GM12878 (cell line): ENCODE measurements at regions not wholly inside any gene's neighbourhood (a gene's known extent, or its start where the extent isn't known, plus 50 kb on each side); places are given as distances from the start of the nearest gene placed in this dataset.
A peak's percentile ranks its signal among the peaks of the same experiment; 100 is the strongest.

Experiments
- ATAC-seq: fragments of 200-7000 bp; cut with Tn5 transposase; 3 replicates; pipeline ENCODE4 v1.9.1; 2020; ENCODE audit warnings: mild to moderate bottlenecking, moderate library complexity
- BruUV-seq: library from RNA; stranded (reverse); fragments of 400-500 nt; replicated peaks from 2 replicates; lab custom pipeline; 2021; lab: Mats Ljungman, UMichigan
- CTCF ChIA-PET: fragments of 300-600 bp; sonication (Branson Sonifier 250); formaldehyde crosslinking; extraction: SDS; loops from one replicate; lab custom pipeline; 2021; ENCODE audit warnings: inconsistent platforms; lab: Yijun Ruan, JAX
- POLR2A ChIA-PET: fragments of 350-600 bp; formaldehyde crosslinking; extraction: SDS; loops from one replicate; lab custom pipeline; 2021; ENCODE audit warnings: inconsistent platforms; lab: Charles Lee
- RAD21 ChIA-PET: fragments of 300-600 bp; sonication (Branson Sonifier 250); formaldehyde crosslinking; loops from one replicate; lab custom pipeline; 2023; ENCODE audit warnings: antibody characterized with exemption; ENCODE audit not compliant: unreplicated experiment; lab: Charles Lee
- SMC1A ChIA-PET: fragments of 300-600 bp; sonication (Branson Sonifier 250); formaldehyde crosslinking; loops from one replicate; lab custom pipeline; 2023; ENCODE audit not compliant: unreplicated experiment, uncharacterized antibody; lab: Charles Lee
- DNase-seq: peaks from one replicate; pipeline ENCODE4 v3.0.0-alpha.2; 2011; ENCODE audit warnings: low read depth, low spot score
- FAIRE-seq: peaks from 3 replicates; lab custom pipeline; 2011; peaks lifted over from hg19 to GRCh38; lab: Jason Lieb, UNC
- H2AFZ ChIP-seq: 2 replicates; pipeline ENCODE4 v1.6.0; 2011; ENCODE audit warnings: low read depth, low read length, control low read depth; ENCODE audit not compliant: control insufficient read depth
- H3K27ac ChIP-seq: 2 replicates; pipeline ENCODE4 v1.5.1; 2011; ENCODE audit warnings: control low read depth; ENCODE audit not compliant: control insufficient read depth, insufficient read depth
- H3K27me3 ChIP-seq, 2 experiments: replicated peaks in 1 of 2; 2 replicates each; pipeline versions ENCODE4 v1.6.0 to v1.6.1; 2011; ENCODE audit warnings: low read length in 1 of 2; ENCODE audit not compliant: control insufficient read depth in 2 of 2, insufficient read depth in 2 of 2
- H3K36me3 ChIP-seq, 2 experiments: 2 replicates each; pipeline ENCODE4 v1.5.1; 2011; ENCODE audit warnings: low read length in 1 of 2; ENCODE audit not compliant: control insufficient read depth in 2 of 2, insufficient read depth in 2 of 2
- H3K4me1 ChIP-seq: 2 replicates; pipeline ENCODE4 v1.6.1; 2011; ENCODE audit warnings: mild to moderate bottlenecking, low read length, moderate library complexity, mixed read lengths; ENCODE audit not compliant: control insufficient read depth, insufficient read depth
- H3K4me2 ChIP-seq: 2 replicates; pipeline ENCODE4 v1.6.0; 2011; ENCODE audit warnings: control low read depth; ENCODE audit not compliant: control insufficient read depth, insufficient read depth
- H3K4me3 ChIP-seq: fragments of 200-600 bp; sonication (generic); 2 replicates; pipeline ENCODE4 v1.5.1; 2016
- H3K79me2 ChIP-seq: 2 replicates; pipeline ENCODE4 v1.6.0; 2011; ENCODE audit warnings: low read length; ENCODE audit not compliant: control insufficient read depth, insufficient read depth
- H3K9ac ChIP-seq: 2 replicates; pipeline ENCODE4 v1.8.0; 2011; ENCODE audit warnings: low read length, control low read depth, mixed read lengths; ENCODE audit not compliant: control insufficient read depth, insufficient read depth
- H3K9me3 ChIP-seq: replicated peaks from 3 replicates; pipeline ENCODE4 v1.5.1; 2011; ENCODE audit warnings: mild to moderate bottlenecking, low read length; ENCODE audit not compliant: control insufficient read depth, insufficient read depth
- H4K20me1 ChIP-seq: 2 replicates; pipeline ENCODE4 v1.6.0; 2011; ENCODE audit not compliant: control insufficient read depth, insufficient read depth
- BMI1 ChIP-seq: fragments of 450-650 bp; IDR thresholded peaks from 2 replicates; pipeline ENCODE4 v1.6.1; 2016; ENCODE audit warnings: mild to moderate bottlenecking, moderate library complexity, borderline replicate concordance
- EGR1 ChIP-seq, 2 experiments: IDR thresholded peaks; 1 replicate in 1 of 2; 2 replicates in 1 of 2; pipeline ENCODE4 v1.6.1; 2011 to 2012; ENCODE audit warnings: low read depth in 2 of 2, low read length in 2 of 2, borderline replicate concordance in 1 of 2, mild to moderate bottlenecking in 1 of 2, moderate library complexity in 1 of 2
- ESRRA ChIP-seq: IDR thresholded peaks from 2 replicates; pipeline ENCODE4 v1.6.1; 2012; ENCODE audit warnings: mild to moderate bottlenecking, low read length, improper control_type of control experiment
- IKZF1 ChIP-seq: fragments of 450-650 bp; conservative IDR thresholded peaks from 2 replicates; pipeline ENCODE4 v1.6.1; 2017; ENCODE audit warnings: antibody characterized with exemption, mild to moderate bottlenecking
- MYB ChIP-seq: fragments of 150-350 bp; IDR thresholded peaks from 2 replicates; pipeline ENCODE4 v1.6.1; 2014; ENCODE audit warnings: mild to moderate bottlenecking, low read depth, low read length, borderline replicate concordance
- NFIC ChIP-seq: IDR thresholded peaks from 2 replicates; pipeline ENCODE4 v1.6.1; 2012; ENCODE audit warnings: low read depth, mild to moderate bottlenecking, inconsistent platforms, low read length, moderate library complexity
- NFXL1 ChIP-seq: fragments of 450-650 bp; IDR thresholded peaks from 2 replicates; pipeline ENCODE4 v1.6.1; 2017; ENCODE audit warnings: antibody characterized with exemption, mild to moderate bottlenecking, borderline replicate concordance
- PAX8 ChIP-seq: fragments of 450-650 bp; IDR thresholded peaks from 2 replicates; pipeline ENCODE4 v1.6.1; 2017; ENCODE audit warnings: mild to moderate bottlenecking, moderate library complexity
- PML ChIP-seq: IDR thresholded peaks from 2 replicates; pipeline ENCODE4 v1.6.1; 2012; ENCODE audit warnings: low read length, inconsistent platforms
- RBBP5 ChIP-seq: fragments of 200-600 bp; sonication (generic); conservative IDR thresholded peaks from 2 replicates; pipeline ENCODE4 v1.6.1; 2016
- RELA ChIP-seq: fragments of 450-650 bp; IDR thresholded peaks from 2 replicates; pipeline ENCODE4 v1.8.0; 2014; ENCODE audit warnings: borderline replicate concordance; ENCODE audit not compliant: partially characterized antibody
- RUNX3 ChIP-seq: IDR thresholded peaks from 2 replicates; pipeline ENCODE4 v1.6.1; 2012; ENCODE audit warnings: low read length, inconsistent platforms
- SMC3 ChIP-seq: IDR thresholded peaks from 2 replicates; pipeline ENCODE4 v1.6.1; 2011; ENCODE audit warnings: low read length, improper control_type of control experiment, borderline replicate concordance
- ZBED1 ChIP-seq: IDR thresholded peaks from 2 replicates; pipeline ENCODE4 v1.6.1; 2016; ENCODE audit warnings: borderline replicate concordance
- ZNF24 ChIP-seq: fragments of 450-650 bp; IDR thresholded peaks from 2 replicates; pipeline ENCODE4 v1.6.1; 2017; ENCODE audit warnings: antibody characterized with exemption, mild to moderate bottlenecking
- WGBS: methylation state at CpG from one replicate; pipeline ENCODE4 v1.1.6; 2016; ENCODE audit warnings: low lambda C conversion rate; ENCODE audit not compliant: insufficient replicate concordance, insufficient coverage; ENCODE audit errors: missing lambda C conversion rate; 5-methylcytosine and 5-hydroxymethylcytosine counted together
- in situ Hi-C: fragments of 300-500 bp; cut with MboI; formaldehyde crosslinking; loops from 9 replicates; pipeline ENCODE4 v1.14.3; 2018; ENCODE audit warnings: mixed read lengths
- intact Hi-C: fragments of 100-400 bp; cut with micrococcal nuclease; formaldehyde crosslinking; loops from one replicate; pipeline ENCODE4 v1.14.2; 2022; ENCODE audit not compliant: unreplicated experiment
- TF ChIP-seq, protein P1 (sequence below): fragments of 450-650 bp; IDR thresholded peaks from 2 replicates; pipeline ENCODE4 v1.6.1; 2017; ENCODE audit warnings: low read depth, mild to moderate bottlenecking, moderate library complexity
- TF ChIP-seq, protein P2 (sequence below): fragments of 150-350 bp; IDR thresholded peaks from 2 replicates; pipeline ENCODE4 v1.6.1; 2014; ENCODE audit warnings: mild to moderate bottlenecking, low read depth, low read length

- FAIRE-seq: peak; percentile 84
- Histone ChIP-seq H3K4me3 (no peak overlapping the region), H4K20me1 (no peaks in the 10 kb centered on the region), H3K36me3 (no peaks in the 10 kb centered on the region), H3K4me2 (peak overlapping the region; percentile 54; the same call in 1 of the 2 replicates), H3K27me3 (no peaks in the 10 kb centered on the region), H3K9ac (no peak overlapping the region), H3K27ac (peak overlapping the region; percentile 50; the same call in 1 of the 2 replicates), H3K79me2 (no peaks in the 10 kb centered on the region), H3K9me3 (no peaks in the 10 kb centered on the region; the same call in 2 of the 3 replicates), H3K4me1 (peaks cover 8% of the 10 kb centered on the region), H2AFZ (peak overlapping the region; percentile 24)
- intact Hi-C loops: no loop called here
- peak; percentile 94 for ATAC-seq
- ChIA-PET SMC1A (interaction anchor here (0.5 to 5.4 kb wide), 24 partner anchors 8 to 608 kb away, joined by 3 to 38 read pairs (median 4); partner anchors contain the start of gene ST8SIA4), RAD21 (interaction anchor here (0.6 to 5.4 kb wide), 14 partner anchors 13 to 529 kb away, joined by 3 to 46 read pairs (median 4); partner anchors contain the start of gene ST8SIA4), CTCF (interaction anchor here (0.6 to 3.4 kb wide), 11 partner anchors 9 to 260 kb away, joined by 3 to 12 read pairs (median 3); partner anchors contain the start of gene ST8SIA4), POLR2A (interaction anchor here (1.1 to 2.2 kb wide), 2 partner anchors 105 to 107 kb away, joined by 3 to 12 read pairs; partner anchors contain the start of gene ST8SIA4)
- BruUV-seq: no TSS peak
- 29% methylated on average over 9 of the region's 9 CpGs for WGBS
- peak; percentile 39 for DNase-seq
- in situ Hi-C loops: no loop called here
- TF ChIP-seq BMI1 (no peak), MYB (no peak), ZBED1 (no peak), RELA (no peak), RUNX3 (peak; percentile 34; the same call in 1 of the 2 replicates), NFIC (peak; percentile 62; the same call in 1 of the 2 replicates), EGR1 (IDR thresholded peaks at IDR 0.05; ENCODE audit: borderline replicate concordance in 1 of 2, low read depth in 2 of 2, low read length in 2 of 2) (no peak), PML (no peak), PAX8 (no peak), ESRRA (no peak), RBBP5 (no peak), IKZF1 (peak; percentile 61), NFXL1 (no peak), SMC3 (no peak; the same call in 1 of the 2 replicates), ZNF24 (peak; percentile 20; the same call in 1 of the 2 replicates)
- TF ChIP-seq, protein P1, sequence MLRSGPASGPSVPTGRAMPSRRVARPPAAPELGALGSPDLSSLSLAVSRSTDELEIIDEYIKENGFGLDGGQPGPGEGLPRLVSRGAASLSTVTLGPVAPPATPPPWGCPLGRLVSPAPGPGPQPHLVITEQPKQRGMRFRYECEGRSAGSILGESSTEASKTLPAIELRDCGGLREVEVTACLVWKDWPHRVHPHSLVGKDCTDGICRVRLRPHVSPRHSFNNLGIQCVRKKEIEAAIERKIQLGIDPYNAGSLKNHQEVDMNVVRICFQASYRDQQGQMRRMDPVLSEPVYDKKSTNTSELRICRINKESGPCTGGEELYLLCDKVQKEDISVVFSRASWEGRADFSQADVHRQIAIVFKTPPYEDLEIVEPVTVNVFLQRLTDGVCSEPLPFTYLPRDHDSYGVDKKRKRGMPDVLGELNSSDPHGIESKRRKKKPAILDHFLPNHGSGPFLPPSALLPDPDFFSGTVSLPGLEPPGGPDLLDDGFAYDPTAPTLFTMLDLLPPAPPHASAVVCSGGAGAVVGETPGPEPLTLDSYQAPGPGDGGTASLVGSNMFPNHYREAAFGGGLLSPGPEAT: 0 out of 2 replicates have a peak, but pooled peaks have one; percentile 59
- TF ChIP-seq, protein P2, sequence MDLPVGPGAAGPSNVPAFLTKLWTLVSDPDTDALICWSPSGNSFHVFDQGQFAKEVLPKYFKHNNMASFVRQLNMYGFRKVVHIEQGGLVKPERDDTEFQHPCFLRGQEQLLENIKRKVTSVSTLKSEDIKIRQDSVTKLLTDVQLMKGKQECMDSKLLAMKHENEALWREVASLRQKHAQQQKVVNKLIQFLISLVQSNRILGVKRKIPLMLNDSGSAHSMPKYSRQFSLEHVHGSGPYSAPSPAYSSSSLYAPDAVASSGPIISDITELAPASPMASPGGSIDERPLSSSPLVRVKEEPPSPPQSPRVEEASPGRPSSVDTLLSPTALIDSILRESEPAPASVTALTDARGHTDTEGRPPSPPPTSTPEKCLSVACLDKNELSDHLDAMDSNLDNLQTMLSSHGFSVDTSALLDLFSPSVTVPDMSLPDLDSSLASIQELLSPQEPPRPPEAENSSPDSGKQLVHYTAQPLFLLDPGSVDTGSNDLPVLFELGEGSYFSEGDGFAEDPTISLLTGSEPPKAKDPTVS: no peak
Measured at GRCh38 chr5:101009758-101010519, 106.9 kb upstream of the ST8SIA4 start.
